ENCODE measurements at regions not wholly inside any gene's neighbourhood (a gene's known extent, or its start where the extent isn't known, plus 50 kb on each side); places are given as distances from the start of the nearest gene placed in this dataset.
"Not testable (repeated sequence)": the region's sequence is repeated elsewhere in the genome, so short reads cannot be mapped to it uniquely, and the experiment has no call there.

GRCh38 chr17:68699936-68700335 is 98.8 kb upstream of the FAM20A start:
- no peak for DNase-seq

- no peak for DNase-seq
Observed at GRCh38 chr17:68698746-68699145, 97.6 kb upstream of the FAM20A start.

GRCh38 chr17:68697850-68698361 is 96.7 kb upstream of the FAM20A start:
- DNase-seq: no peak

- no peak for DNase-seq
Observed at GRCh38 chr17:68695659-68696058, 94.5 kb upstream of the FAM20A start.

- no peak for DNase-seq
Observed at GRCh38 chr17:68694791-68695485, 93.8 kb upstream of the FAM20A start.

- DNase-seq: no peak
Observed at GRCh38 chr17:68693896-68694295, 92.7 kb upstream of the FAM20A start.

- DNase-seq: no peak
Observed at GRCh38 chr17:68693466-68693865, 92.3 kb upstream of the FAM20A start.

- DNase-seq: no peak
Observed at GRCh38 chr17:68686108-68686988, 85.2 kb upstream of the FAM20A start.

GRCh38 chr17:68684949-68685357 is 83.8 kb upstream of the FAM20A start:
- no peak for DNase-seq

- DNase-seq: no peak
Observed at GRCh38 chr17:68682903-68683302, 81.7 kb upstream of the FAM20A start.

GRCh38 chr17:68679882-68680281 is 78.7 kb upstream of the FAM20A start:
- no peak for DNase-seq

GRCh38 chr17:68676856-68677255 is 75.7 kb upstream of the FAM20A start:
- no peak for DNase-seq

GRCh38 chr17:68675723-68676122 is 74.6 kb upstream of the FAM20A start:
- no peak for DNase-seq

- no peak for DNase-seq
Observed at GRCh38 chr17:68674029-68674925, 73.1 kb upstream of the FAM20A start.

GRCh38 chr17:68670967-68671693 is 70.0 kb upstream of the FAM20A start:
- DNase-seq: no peak

GRCh38 chr17:68666438-68666837 is 65.3 kb upstream of the FAM20A start:
- not testable (repeated sequence) for DNase-seq

- no peak for DNase-seq
Observed at GRCh38 chr17:68665373-68665772, 64.2 kb upstream of the FAM20A start.

- DNase-seq: no peak
Observed at GRCh38 chr17:68662479-68662878, 61.3 kb upstream of the FAM20A start.

- no peak for DNase-seq
Observed at GRCh38 chr17:68662037-68662432, 60.9 kb upstream of the FAM20A start.

- DNase-seq: no peak
Observed at GRCh38 chr17:68661265-68662036, 60.3 kb upstream of the FAM20A start.

- DNase-seq: no peak
Observed at GRCh38 chr17:68660302-68660701, 59.1 kb upstream of the FAM20A start.
